ENCODE measurements at regions not wholly inside any gene's neighbourhood (a gene's known extent, or its start where the extent isn't known, plus 50 kb on each side); places are given as distances from the start of the nearest gene placed in this dataset.

GRCh38 chr5:3122216-3122615 is 370.7 kb upstream of the IRX2 start:
- TF ChIP-seq CTCF (IDR thresholded peaks at IDR 0.05), result no peak
- no peak for TF ChIP-seq EZH2 (IDR thresholded peaks at IDR 0.05; ENCODE audit: borderline replicate concordance, insufficient read depth, low read depth, low read length, poor library complexity, severe bottlenecking)
